Activated T-helper 1 cell treated with anti-CD3 and anti-CD28 coated beads, Interleukin-12 subunit alpha, Interleukin-12 subunit beta, Interleukin-2, Interleukin-4 antibody, amounts not matched to agents 30 ng/mL and 10 ng/mL and 1 ng/mL, durations not matched to agents 14 hours and 24 hours and 36 hours (primary cell): ENCODE measurements at regions not wholly inside any gene's neighbourhood (a gene's known extent, or its start where the extent isn't known, plus 50 kb on each side); places are given as distances from the start of the nearest gene placed in this dataset.

ENCODE experiments used
- DNase-seq: peaks from one replicate; pipeline ENCODE4 v3.0.0; 2021; ENCODE audit warnings: low spot score
- H3K27ac Mint-ChIP-seq: one replicate; pipeline ENCODE4 v1.8.0; 2021; ENCODE audit warnings: mild to moderate bottlenecking, mixed read lengths
- H3K27me3 Mint-ChIP-seq: one replicate; pipeline ENCODE4 v1.8.0; 2022; ENCODE audit warnings: mild to moderate bottlenecking, moderate library complexity, mixed read lengths; ENCODE audit not compliant: insufficient read depth
- H3K36me3 Mint-ChIP-seq: one replicate; pipeline ENCODE4 v1.8.0; 2021; ENCODE audit warnings: low read depth, mixed read lengths
- H3K4me1 Mint-ChIP-seq: one replicate; pipeline ENCODE4 v1.8.0; 2021; ENCODE audit warnings: low read depth, mixed read lengths
- H3K4me3 Mint-ChIP-seq: one replicate; pipeline ENCODE4 v1.8.0; 2021; ENCODE audit warnings: mild to moderate bottlenecking, moderate library complexity, mixed read lengths
- H3K9me3 Mint-ChIP-seq: one replicate; pipeline ENCODE4 v1.8.0; 2021; ENCODE audit warnings: mixed read lengths
- intact Hi-C: fragments of 100-400 bp; cut with micrococcal nuclease; formaldehyde crosslinking; loops from one replicate; pipeline ENCODE4 v1.15.1; 2024

- Mint-ChIP-seq H3K9me3 (no peaks in the 10 kb centered on the region), H3K27me3 (peaks cover 2% of the 10 kb centered on the region), H3K36me3 (no peaks in the 10 kb centered on the region), H3K4me3 (peak overlapping the region; percentile 60), H3K4me1 (peaks cover 52% of the 10 kb centered on the region), H3K27ac (peak overlapping the region; percentile 42)
- no peak for DNase-seq
- intact Hi-C loops: loop anchor here (2.0 to 5.0 kb wide), 2 partner anchors 16 to 483 kb away; partner anchors contain the start of gene DPYD
Observed at GRCh38 chr1:98404866-98405265, 256.7 kb upstream of the SNX7 start.

DNA sequence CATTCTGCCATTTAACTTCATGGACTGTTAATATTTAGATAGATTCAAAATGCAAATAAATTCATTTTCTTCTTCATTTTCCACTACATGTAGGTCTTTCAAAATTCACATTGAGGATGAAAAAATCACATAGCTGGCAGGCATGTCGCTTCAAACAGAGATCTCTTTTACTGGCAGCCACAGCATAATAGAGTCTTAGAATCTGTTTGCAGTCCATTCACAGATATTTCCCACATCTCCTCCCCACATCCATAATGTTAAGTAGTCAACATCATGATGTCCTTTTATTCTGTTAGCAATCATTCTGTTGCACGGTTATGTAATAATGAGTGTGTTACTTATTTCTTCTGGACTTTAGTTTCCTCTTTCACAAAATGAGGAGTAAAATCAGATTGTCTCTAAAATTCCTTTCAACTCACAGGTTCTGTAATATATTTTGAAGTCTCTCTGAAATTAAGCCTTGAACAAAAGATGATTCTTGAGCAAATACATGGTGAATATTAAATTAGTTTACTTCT is 257.5 kb upstream of the SNX7 start:
- intact Hi-C loops: loop anchor here (2.0 to 5.0 kb wide), 2 partner anchors 15 to 482 kb away; partner anchors contain the start of gene DPYD
- H3K27me3 Mint-ChIP-seq: no peaks in the 10 kb centered on the region
- no peaks in the 10 kb centered on the region for H3K36me3 Mint-ChIP-seq
- no peaks in the 10 kb centered on the region for H3K9me3 Mint-ChIP-seq
- peaks cover 54% of the 10 kb centered on the region for H3K4me1 Mint-ChIP-seq
- peak overlapping the region; percentile 69 for H3K27ac Mint-ChIP-seq
- H3K4me3 Mint-ChIP-seq: peak overlapping the region; percentile 48
- DNase-seq: no peak

- Mint-ChIP-seq H3K36me3 (no peaks in the 10 kb centered on the region), H3K9me3 (no peaks in the 10 kb centered on the region), H3K4me1 (peaks cover 65% of the 10 kb centered on the region), H3K27ac (peak overlapping the region; percentile 11), H3K27me3 (no peaks in the 10 kb centered on the region), H3K4me3 (peak overlapping the region; percentile 48)
- intact Hi-C loops: loop anchor here (5.0 kb wide), 1 partner anchor 481 kb away; the partner anchor contains the start of gene DPYD
- no peak for DNase-seq
Observed at GRCh38 chr1:98402860-98403259, 258.7 kb upstream of the SNX7 start.

GRCh38 chr1:98400446-98400845 is 261.1 kb upstream of the SNX7 start:
- DNase-seq: no peak
- intact Hi-C loops: loop anchor here (5.0 kb wide), 1 partner anchor 478 kb away; the partner anchor contains the start of gene DPYD
- peaks cover 51% of the 10 kb centered on the region for H3K4me1 Mint-ChIP-seq
- H3K9me3 Mint-ChIP-seq: no peaks in the 10 kb centered on the region
- H3K36me3 Mint-ChIP-seq: no peaks in the 10 kb centered on the region
- no peak overlapping the region for H3K27ac Mint-ChIP-seq
- H3K27me3 Mint-ChIP-seq: no peaks in the 10 kb centered on the region
- no peak overlapping the region for H3K4me3 Mint-ChIP-seq

DNA sequence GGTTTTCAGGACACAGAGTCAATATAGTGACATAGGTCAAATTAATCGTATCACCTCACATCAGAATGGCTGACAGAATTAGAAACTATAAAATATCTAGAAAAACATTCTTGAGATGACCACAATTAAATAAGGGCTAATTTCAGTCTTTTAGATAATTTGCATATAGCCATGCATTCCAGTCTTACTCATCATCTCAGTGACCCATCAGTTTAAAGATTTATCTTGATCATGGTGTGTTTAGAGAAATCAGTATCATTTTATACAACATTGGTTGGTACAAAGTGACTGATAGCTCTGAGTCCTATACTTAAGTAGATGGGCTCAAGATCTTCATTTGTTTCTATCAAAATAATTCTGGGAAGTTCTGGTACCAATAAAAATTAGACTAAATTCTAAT is 262.3 kb upstream of the SNX7 start:
- no peak overlapping the region for H3K4me3 Mint-ChIP-seq
- peaks cover 39% of the 10 kb centered on the region for H3K4me1 Mint-ChIP-seq
- H3K27me3 Mint-ChIP-seq: no peaks in the 10 kb centered on the region
- H3K9me3 Mint-ChIP-seq: no peaks in the 10 kb centered on the region
- no peak for DNase-seq
- intact Hi-C loops: no loop called here
- no peak overlapping the region for H3K27ac Mint-ChIP-seq
- no peaks in the 10 kb centered on the region for H3K36me3 Mint-ChIP-seq

- H3K9me3 Mint-ChIP-seq: no peaks in the 10 kb centered on the region
- no peak overlapping the region for H3K4me3 Mint-ChIP-seq
- H3K4me1 Mint-ChIP-seq: peaks cover 34% of the 10 kb centered on the region
- intact Hi-C loops: no loop called here
- H3K27ac Mint-ChIP-seq: no peak overlapping the region
- H3K36me3 Mint-ChIP-seq: no peaks in the 10 kb centered on the region
- H3K27me3 Mint-ChIP-seq: no peaks in the 10 kb centered on the region
- DNase-seq: no peak
Observed at GRCh38 chr1:98398649-98399048, 262.9 kb upstream of the SNX7 start.

- Mint-ChIP-seq H3K4me3 (no peak overlapping the region), H3K27me3 (no peaks in the 10 kb centered on the region), H3K4me1 (peaks cover 28% of the 10 kb centered on the region), H3K27ac (no peak overlapping the region), H3K9me3 (no peaks in the 10 kb centered on the region), H3K36me3 (no peaks in the 10 kb centered on the region)
- DNase-seq: no peak
- intact Hi-C loops: no loop called here
Observed at GRCh38 chr1:98398092-98398491, 263.4 kb upstream of the SNX7 start.

GRCh38 chr1:98393719-98394118 is 267.8 kb upstream of the SNX7 start:
- Mint-ChIP-seq H3K27ac (no peak overlapping the region), H3K4me1 (peaks cover 20% of the 10 kb centered on the region), H3K36me3 (peaks cover 2% of the 10 kb centered on the region), H3K27me3 (no peaks in the 10 kb centered on the region), H3K9me3 (peaks cover 4% of the 10 kb centered on the region), H3K4me3 (no peak overlapping the region)
- no peak for DNase-seq
- intact Hi-C loops: no loop called here

GRCh38 chr1:98391175-98391574 is 270.3 kb upstream of the SNX7 start:
- Mint-ChIP-seq H3K27me3 (no peaks in the 10 kb centered on the region), H3K27ac (no peak overlapping the region), H3K4me3 (no peak overlapping the region), H3K9me3 (peaks cover 4% of the 10 kb centered on the region), H3K36me3 (peaks cover 2% of the 10 kb centered on the region), H3K4me1 (peaks cover 30% of the 10 kb centered on the region)
- intact Hi-C loops: no loop called here
- no peak for DNase-seq

DNA sequence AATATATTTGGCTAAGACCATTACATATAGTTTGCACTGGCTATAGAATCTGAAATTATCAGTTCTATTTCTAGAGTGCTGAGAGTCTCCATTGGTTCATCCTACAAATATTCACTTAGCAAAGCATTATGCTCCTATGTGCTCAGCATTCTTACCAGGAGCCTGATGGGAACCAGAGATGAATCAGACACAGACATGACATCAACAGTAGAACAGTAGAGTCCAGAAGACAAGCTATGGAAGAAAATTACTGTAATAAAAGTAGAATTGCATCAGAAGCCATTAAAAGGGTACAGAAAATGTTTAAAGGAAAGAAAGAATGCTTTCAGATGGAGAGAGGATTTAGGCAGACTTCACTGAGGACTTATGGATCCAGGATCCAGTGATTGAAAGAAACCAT is 271.7 kb upstream of the SNX7 start:
- H3K4me1 Mint-ChIP-seq: peaks cover 30% of the 10 kb centered on the region
- H3K36me3 Mint-ChIP-seq: peaks cover 2% of the 10 kb centered on the region
- no peaks in the 10 kb centered on the region for H3K27me3 Mint-ChIP-seq
- no peak overlapping the region for H3K27ac Mint-ChIP-seq
- intact Hi-C loops: loop anchor here (2.0 kb wide), 1 partner anchor 15 kb away; no protein-coding TSS in a partner anchor
- peaks cover 4% of the 10 kb centered on the region for H3K9me3 Mint-ChIP-seq
- no peak for DNase-seq
- H3K4me3 Mint-ChIP-seq: no peak overlapping the region

DNA sequence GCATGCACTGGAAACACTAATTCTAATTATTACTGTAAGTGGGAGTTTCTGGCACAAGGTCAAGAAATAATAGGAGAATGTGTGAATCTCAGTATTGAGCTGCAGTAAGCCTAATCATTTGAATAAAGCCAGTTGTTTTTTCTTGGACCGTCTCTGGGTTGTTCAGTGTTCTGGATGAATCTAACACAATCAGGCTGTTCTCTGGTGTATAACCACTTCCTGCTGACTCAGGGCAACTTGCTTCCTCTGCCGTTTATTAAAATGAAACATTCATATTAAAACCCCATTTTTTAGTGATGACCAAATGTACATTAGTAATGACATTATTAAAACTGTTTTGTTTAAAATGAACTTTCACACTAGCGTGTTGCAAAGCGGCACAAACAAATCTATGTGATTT is 273.1 kb upstream of the SNX7 start:
- intact Hi-C loops: loop anchor here (2.0 kb wide), 1 partner anchor 16 kb away; no protein-coding TSS in a partner anchor
- Mint-ChIP-seq H3K36me3 (peaks cover 2% of the 10 kb centered on the region), H3K9me3 (peaks cover 4% of the 10 kb centered on the region), H3K27me3 (no peaks in the 10 kb centered on the region), H3K27ac (no peak overlapping the region), H3K4me1 (peaks cover 30% of the 10 kb centered on the region), H3K4me3 (peak overlapping the region; percentile 12)
- no peak for DNase-seq

DNA sequence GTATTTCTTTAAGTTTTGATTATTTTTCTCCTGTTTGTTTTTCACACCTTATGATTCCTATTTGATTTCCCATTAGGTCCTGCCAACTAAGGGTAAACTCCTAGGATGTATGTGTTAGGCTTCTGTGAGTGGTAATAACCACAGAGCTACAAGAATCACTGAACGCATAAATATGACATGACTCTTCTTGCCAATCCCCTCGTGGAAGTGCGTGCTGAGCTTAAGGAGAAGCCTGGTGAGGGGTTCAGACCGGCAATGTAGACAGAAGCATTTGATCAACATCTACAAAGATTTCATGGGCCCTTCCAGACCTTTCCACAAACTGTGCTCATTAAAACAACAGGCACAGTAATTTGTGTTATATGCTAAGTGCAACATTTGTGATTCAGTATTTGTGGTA is 273.8 kb upstream of the SNX7 start:
- intact Hi-C loops: loop anchor here (2.0 kb wide), 1 partner anchor 17 kb away; no protein-coding TSS in a partner anchor
- Mint-ChIP-seq H3K27ac (no peak overlapping the region), H3K27me3 (no peaks in the 10 kb centered on the region), H3K4me1 (peaks cover 30% of the 10 kb centered on the region), H3K4me3 (no peak overlapping the region), H3K36me3 (peaks cover 2% of the 10 kb centered on the region), H3K9me3 (peaks cover 4% of the 10 kb centered on the region)
- DNase-seq: no peak

GRCh38 chr1:98386675-98387440 is 274.7 kb upstream of the SNX7 start:
- H3K27ac Mint-ChIP-seq: no peak overlapping the region
- no peak overlapping the region for H3K4me3 Mint-ChIP-seq
- peaks cover 4% of the 10 kb centered on the region for H3K9me3 Mint-ChIP-seq
- peaks cover 30% of the 10 kb centered on the region for H3K4me1 Mint-ChIP-seq
- intact Hi-C loops: no loop called here
- peaks cover 2% of the 10 kb centered on the region for H3K36me3 Mint-ChIP-seq
- H3K27me3 Mint-ChIP-seq: peaks cover 1% of the 10 kb centered on the region
- no peak for DNase-seq
